HG02610 (cell line): ENCODE measurements at regions not wholly inside any gene's neighbourhood (a gene's known extent, or its start where the extent isn't known, plus 50 kb on each side); places are given as distances from the start of the nearest gene placed in this dataset.
A peak's percentile ranks its signal among the peaks of the same experiment; 100 is the strongest.

Source experiments
- ATAC-seq: cut with Tn5 transposase; IDR thresholded peaks from one replicate; pipeline ENCODE4 v1.9.1; 2021; ENCODE audit warnings: mild to moderate bottlenecking, moderate library complexity; ENCODE audit not compliant: unreplicated experiment

- ATAC-seq: no peak
These were observed 178.6 kb upstream of the RBMS1 start for GRCh38 chr2:160672211-160672610.

GRCh38 chr2:160674146-160674750 lies 180.6 kb upstream of the RBMS1 start:
- ATAC-seq: no peak

- ATAC-seq: no peak
These were observed 186.1 kb upstream of the RBMS1 start for GRCh38 chr2:160679686-160680085.

GRCh38 chr2:160680294-160680693 lies 186.7 kb upstream of the RBMS1 start:
- no peak for ATAC-seq

- ATAC-seq: no peak
These were observed 187.4 kb upstream of the RBMS1 start for GRCh38 chr2:160680974-160681373.

- no peak for ATAC-seq
These were observed 189.6 kb upstream of the RBMS1 start for GRCh38 chr2:160683206-160683605.

GRCh38 chr2:160687629-160688028 lies 194.0 kb upstream of the RBMS1 start:
- no peak for ATAC-seq

- ATAC-seq: no peak
These were observed 195.8 kb upstream of the RBMS1 start for GRCh38 chr2:160689441-160689840.

- ATAC-seq: no peak
These were observed 200.6 kb upstream of the RBMS1 start for GRCh38 chr2:160694221-160694620.

- no peak for ATAC-seq
These were observed 201.0 kb upstream of the RBMS1 start for GRCh38 chr2:160694631-160695030.

- ATAC-seq: no peak
These were observed 201.9 kb upstream of the RBMS1 start for GRCh38 chr2:160695402-160696086.

- ATAC-seq: no peak
These were observed 202.5 kb upstream of the RBMS1 start for GRCh38 chr2:160696087-160696452.

GRCh38 chr2:160697817-160698216 lies 204.2 kb upstream of the RBMS1 start:
- ATAC-seq: no peak

GRCh38 chr2:160700021-160700814 lies 206.6 kb upstream of the RBMS1 start:
- ATAC-seq: no peak

GRCh38 chr2:160701822-160702221 lies 208.2 kb upstream of the RBMS1 start:
- no peak for ATAC-seq

GRCh38 chr2:160702754-160703153 lies 209.1 kb upstream of the RBMS1 start:
- no peak for ATAC-seq

- ATAC-seq: peak; percentile 68
These were observed 210.3 kb upstream of the RBMS1 start for GRCh38 chr2:160703648-160704585.

- no peak for ATAC-seq
These were observed 221.8 kb upstream of the RBMS1 start for GRCh38 chr2:160715428-160715827.

- no peak for ATAC-seq
These were observed 225.5 kb upstream of the RBMS1 start for GRCh38 chr2:160719116-160719515.

- ATAC-seq: no peak
These were observed 226.5 kb upstream of the RBMS1 start for GRCh38 chr2:160720098-160720497.
